Naive thymus-derived CD4-positive, alpha-beta T cell (primary cell): ENCODE measurements at regions not wholly inside any gene's neighbourhood (a gene's known extent, or its start where the extent isn't known, plus 50 kb on each side); places are given as distances from the start of the nearest gene placed in this dataset.
A peak's percentile ranks its signal among the peaks of the same experiment; 100 is the strongest.
"Not testable (repeated sequence)": the region's sequence is repeated elsewhere in the genome, so short reads cannot be mapped to it uniquely, and the experiment has no call there.

Experiments
- ATAC-seq: fragments of 150-1000 bp; cut with Tn5 transposase; 2 replicates; pipeline ENCODE4 v1.10.0; 2021; ENCODE audit warnings: mild to moderate bottlenecking, moderate library complexity
- CTCF ChIA-PET: fragments of 350-600 bp; sonication (Branson Sonifier 250); formaldehyde crosslinking; loops from one replicate; lab custom pipeline; 2021; ENCODE audit warnings: antibody characterized with exemption; lab: Charles Lee
- POLR2A ChIA-PET: fragments of 350-600 bp; sonication (Branson Sonifier 250); formaldehyde crosslinking; loops from one replicate; lab custom pipeline; 2021; ENCODE audit warnings: antibody characterized with exemption, inconsistent platforms; lab: Charles Lee
- DNase-seq, 9 donors: peaks; one replicate each; pipeline versions ENCODE4 v3.0.0 to v3.0.0-alpha.2; 2020 to 2022; ENCODE audit warnings: mixed read lengths in 1 of 9
- H3K27ac ChIP-seq: one replicate; pipeline ENCODE4 v1.7.0; 2013; ENCODE audit warnings: mild to moderate bottlenecking, low read depth, low read length, moderate library complexity
- H3K27me3 ChIP-seq, 2 donors: one replicate each; pipeline ENCODE4 v1.7.0; 2013; ENCODE audit warnings: low read length in 2 of 2, mild to moderate bottlenecking in 2 of 2, moderate library complexity in 2 of 2; ENCODE audit not compliant: control insufficient read depth in 2 of 2, insufficient read depth in 2 of 2
- H3K36me3 ChIP-seq, 3 experiments: 1 replicate in 2 of 3; 2 replicates in 1 of 3; pipeline ENCODE4 v1.7.0; 2013; ENCODE audit warnings: low read length in 3 of 3, mild to moderate bottlenecking in 3 of 3, moderate library complexity in 1 of 3; ENCODE audit not compliant: insufficient read depth in 3 of 3, control insufficient read depth in 2 of 3
- H3K4me1 ChIP-seq, 2 donors: one replicate each; pipeline ENCODE4 v1.7.0; 2013; ENCODE audit warnings: low read length in 2 of 2, mild to moderate bottlenecking in 2 of 2, moderate library complexity in 1 of 2; ENCODE audit not compliant: control insufficient read depth in 2 of 2, insufficient read depth in 2 of 2
- H3K4me3 ChIP-seq: 2 replicates; pipeline ENCODE4 v1.7.0; 2013; ENCODE audit warnings: mild to moderate bottlenecking, low read length
- H3K9me3 ChIP-seq, 3 experiments: 1 replicate in 2 of 3; 2 replicates in 1 of 3; pipeline ENCODE4 v1.7.0; 2013; ENCODE audit warnings: low read length in 3 of 3; ENCODE audit not compliant: control insufficient read depth in 2 of 3
- H3K27ac Mint-ChIP-seq, 9 donors: one replicate each; pipeline ENCODE4 v1.8.0; 2020 to 2022; ENCODE audit warnings: mixed read lengths in 9 of 9, mild to moderate bottlenecking in 8 of 9, moderate library complexity in 5 of 9, inconsistent platforms in 2 of 9
- H3K27me3 Mint-ChIP-seq, 5 donors: one replicate each; pipeline ENCODE4 v1.8.0; 2021 to 2022; ENCODE audit warnings: mixed read lengths in 5 of 5, mild to moderate bottlenecking in 1 of 5
- H3K36me3 Mint-ChIP-seq, 5 donors: one replicate each; pipeline ENCODE4 v1.8.0; 2020 to 2022; ENCODE audit warnings: mixed read lengths in 5 of 5, mild to moderate bottlenecking in 3 of 5, inconsistent platforms in 1 of 5
- H3K4me1 Mint-ChIP-seq, 7 donors: one replicate each; pipeline ENCODE4 v1.8.0; 2020 to 2022; ENCODE audit warnings: mixed read lengths in 7 of 7, mild to moderate bottlenecking in 3 of 7, inconsistent platforms in 1 of 7
- H3K4me3 Mint-ChIP-seq, 10 donors: one replicate each; pipeline ENCODE4 v1.8.0; 2020 to 2022; ENCODE audit warnings: mild to moderate bottlenecking in 10 of 10, mixed read lengths in 10 of 10, moderate library complexity in 6 of 10, inconsistent platforms in 2 of 10
- H3K9me3 Mint-ChIP-seq, 11 donors: one replicate each; pipeline ENCODE4 v1.8.0; 2020 to 2022; ENCODE audit warnings: mixed read lengths in 11 of 11, mild to moderate bottlenecking in 4 of 11, inconsistent platforms in 1 of 11, moderate library complexity in 1 of 11
- intact Hi-C, 2 donors: fragments of 100-400 bp; cut with micrococcal nuclease; formaldehyde crosslinking; loops; one replicate each; pipeline ENCODE4 v1.15.1; 2023

DNA sequence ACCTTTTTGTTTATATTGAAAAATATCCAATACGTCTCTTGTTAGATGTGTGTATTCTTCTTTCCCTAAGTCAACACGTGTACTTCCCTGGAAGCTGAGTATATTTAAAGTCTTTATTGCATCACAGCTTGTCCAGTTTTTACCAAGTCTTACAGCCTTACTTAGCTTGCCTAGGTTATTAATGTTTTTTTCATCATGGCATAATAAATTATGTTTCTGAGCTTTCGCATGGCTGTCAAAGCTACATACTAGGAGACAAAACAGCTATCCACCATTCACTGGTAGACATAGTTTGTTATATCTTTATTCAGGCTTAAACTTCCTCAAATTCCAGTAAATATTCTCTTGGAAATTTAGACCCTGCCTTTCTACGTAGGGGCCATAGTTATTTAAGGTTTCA is 224.2 kb downstream of the BCHE start:
- Histone ChIP-seq H3K9me3 (no peaks in the 10 kb centered on the region), H3K4me3 (no peak overlapping the region), H3K4me1 (no peaks in the 10 kb centered on the region), H3K27ac (no peak overlapping the region), H3K27me3 (no peaks in the 10 kb centered on the region), H3K36me3 (no peaks in the 10 kb centered on the region)
- ATAC-seq (no peak), DNase-seq (no peak)
- ChIA-PET CTCF (no interaction called here), POLR2A (no interaction called here)
- H3K27me3 Mint-ChIP-seq: no peaks in the 10 kb centered on the region
- intact Hi-C loops: no loop called here
- no peak overlapping the region for H3K4me3 Mint-ChIP-seq
- no peaks in the 10 kb centered on the region for H3K4me1 Mint-ChIP-seq
- no peaks in the 10 kb centered on the region for H3K36me3 Mint-ChIP-seq
- H3K9me3 Mint-ChIP-seq: peaks cover 0 to 8% (median under 1%) of the 10 kb centered on the region in 11 donors
- H3K27ac Mint-ChIP-seq: no peak overlapping the region

DNA sequence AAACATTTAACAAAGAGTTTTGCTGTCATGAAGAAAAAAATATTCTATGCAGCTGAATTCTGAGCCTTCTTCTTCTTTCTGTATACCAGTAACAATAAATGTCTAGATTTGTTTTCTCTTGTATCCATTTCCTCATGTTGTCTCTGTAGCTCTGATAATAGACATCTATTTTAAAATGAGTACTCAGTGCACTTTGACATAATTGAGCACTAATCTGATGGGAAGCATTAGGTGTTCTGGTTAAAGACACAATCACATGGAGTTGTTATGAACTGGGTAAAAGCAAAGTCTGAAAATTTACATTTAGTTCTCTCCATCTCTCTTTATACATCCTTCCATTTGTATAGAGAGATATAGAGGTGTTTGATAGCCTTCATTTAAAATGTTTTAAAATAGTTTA is 230.0 kb downstream of the BCHE start:
- Histone ChIP-seq H3K9me3 (no peaks in the 10 kb centered on the region), H3K4me1 (no peaks in the 10 kb centered on the region), H3K36me3 (no peaks in the 10 kb centered on the region), H3K27ac (no peak overlapping the region), H3K27me3 (no peaks in the 10 kb centered on the region), H3K4me3 (no peak overlapping the region)
- ChIA-PET POLR2A (no interaction called here), CTCF (no interaction called here)
- no peaks in the 10 kb centered on the region for H3K36me3 Mint-ChIP-seq
- H3K4me3 Mint-ChIP-seq: no peak overlapping the region
- H3K27me3 Mint-ChIP-seq: no peaks in the 10 kb centered on the region
- H3K27ac Mint-ChIP-seq: no peak overlapping the region
- intact Hi-C loops: no loop called here
- no peaks in the 10 kb centered on the region for H3K4me1 Mint-ChIP-seq
- DNase-seq: no peak
- H3K9me3 Mint-ChIP-seq: peaks cover 0 to 10% (median 0%) of the 10 kb centered on the region in 11 donors
- ATAC-seq: no peak

DNA sequence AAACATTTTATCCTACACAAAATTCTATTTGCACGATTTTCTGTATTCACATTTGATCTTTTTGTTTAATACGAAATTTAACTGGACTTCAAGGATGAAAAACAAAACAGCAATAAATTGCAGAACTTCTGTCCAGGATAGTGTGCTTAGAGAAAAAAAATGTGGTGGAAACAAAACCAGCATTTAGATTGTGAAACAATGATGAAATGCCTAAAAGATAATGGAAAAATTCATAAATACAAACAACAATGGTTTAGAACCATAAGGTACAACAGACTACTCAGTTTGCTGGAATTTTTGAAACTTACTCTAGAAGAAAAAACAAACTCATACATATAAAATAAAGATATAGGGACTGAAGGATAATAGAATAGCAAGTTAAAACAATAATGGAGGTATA is 234.0 kb downstream of the BCHE start:
- H3K36me3 Mint-ChIP-seq: no peaks in the 10 kb centered on the region
- intact Hi-C loops: no loop called here
- DNase-seq (no peak), ATAC-seq (no peak)
- CTCF ChIA-PET: no interaction called here
- Histone ChIP-seq H3K4me1 (no peaks in the 10 kb centered on the region), H3K27ac (no peak overlapping the region), H3K9me3 (no peaks in the 10 kb centered on the region), H3K36me3 (no peaks in the 10 kb centered on the region), H3K4me3 (no peak overlapping the region), H3K27me3 (no peaks in the 10 kb centered on the region)
- POLR2A ChIA-PET: no interaction called here
- H3K4me1 Mint-ChIP-seq: no peaks in the 10 kb centered on the region
- H3K27ac Mint-ChIP-seq: no peak overlapping the region
- no peaks in the 10 kb centered on the region for H3K27me3 Mint-ChIP-seq
- H3K9me3 Mint-ChIP-seq: peaks cover 0 to 6% (median 0%) of the 10 kb centered on the region in 11 donors
- H3K4me3 Mint-ChIP-seq: no peak overlapping the region

DNA sequence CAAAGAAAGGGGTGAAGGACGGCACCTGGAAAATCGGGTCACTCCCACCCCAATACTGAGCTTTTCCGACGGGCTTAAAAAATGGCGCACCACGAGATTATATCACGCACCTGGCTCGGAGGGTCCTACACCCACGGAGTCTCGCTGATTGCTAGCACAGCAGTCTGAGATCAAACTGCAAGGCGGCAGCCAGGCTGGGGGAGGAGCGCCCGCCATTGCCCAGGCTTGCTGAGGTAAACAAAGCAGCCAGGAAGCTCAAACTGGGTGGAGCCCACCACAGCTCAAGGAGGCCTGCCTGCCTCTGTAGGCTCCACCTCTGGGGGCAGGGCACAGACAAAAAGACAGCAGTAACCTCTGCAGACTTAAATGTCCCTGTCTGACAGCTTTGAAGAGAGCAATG is 264.7 kb downstream of the BCHE start:
- peak in 3 of 9 donors; percentile 3 to 8 (median 7) for DNase-seq
- H3K4me3 ChIP-seq, CTCF ChIA-PET, H3K9me3 ChIP-seq, H3K4me1 Mint-ChIP-seq, intact Hi-C loops, POLR2A ChIA-PET, H3K27me3 ChIP-seq, H3K36me3 Mint-ChIP-seq, H3K27ac Mint-ChIP-seq, H3K4me1 ChIP-seq, ATAC-seq, H3K27ac ChIP-seq, H3K27me3 Mint-ChIP-seq, H3K4me3 Mint-ChIP-seq, H3K36me3 ChIP-seq: not testable (repeated sequence)
- H3K9me3 Mint-ChIP-seq: peaks cover 0 to 28% (median 8%) of the 10 kb centered on the region in 11 donors

DNA sequence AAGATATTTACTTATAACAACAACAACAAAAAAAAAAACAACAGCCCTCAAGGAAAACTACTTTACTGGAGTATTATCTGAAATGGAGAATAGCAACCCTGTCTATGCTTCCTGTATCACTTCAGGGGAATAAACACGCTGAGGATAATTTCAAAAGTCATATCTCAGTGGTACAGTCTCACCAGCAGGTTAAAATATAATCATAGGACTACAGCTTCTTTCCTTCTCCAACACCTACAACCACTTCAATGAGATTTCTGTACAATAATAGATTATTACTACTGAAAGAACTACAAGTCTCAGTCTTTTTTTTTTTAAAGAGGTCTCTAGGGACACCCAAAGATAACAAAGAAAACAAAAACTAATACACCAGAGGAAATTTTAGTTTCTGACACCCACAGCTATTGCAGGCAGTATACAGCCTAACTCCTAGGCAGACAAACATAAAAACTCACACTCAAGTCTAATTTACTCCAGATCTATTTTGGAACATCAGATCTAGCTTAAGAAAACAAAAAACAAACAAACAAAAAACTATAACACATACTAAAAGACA is 268.2 kb downstream of the BCHE start:
- ATAC-seq (no peak), DNase-seq (no peak)
- Mint-ChIP-seq H3K4me3 (no peak overlapping the region), H3K4me1 (no peaks in the 10 kb centered on the region), H3K9me3 (peaks cover 0 to 34% (median 9%) of the 10 kb centered on the region in 11 donors), H3K27me3 (no peaks in the 10 kb centered on the region), H3K36me3 (no peaks in the 10 kb centered on the region), H3K27ac (no peak overlapping the region)
- Histone ChIP-seq H3K4me3 (no peak overlapping the region), H3K4me1 (no peaks in the 10 kb centered on the region), H3K9me3 (no peaks in the 10 kb centered on the region), H3K36me3 (no peaks in the 10 kb centered on the region), H3K27ac (no peak overlapping the region), H3K27me3 (no peaks in the 10 kb centered on the region)
- ChIA-PET CTCF (no interaction called here), POLR2A (no interaction called here)
- intact Hi-C loops: no loop called here

DNA sequence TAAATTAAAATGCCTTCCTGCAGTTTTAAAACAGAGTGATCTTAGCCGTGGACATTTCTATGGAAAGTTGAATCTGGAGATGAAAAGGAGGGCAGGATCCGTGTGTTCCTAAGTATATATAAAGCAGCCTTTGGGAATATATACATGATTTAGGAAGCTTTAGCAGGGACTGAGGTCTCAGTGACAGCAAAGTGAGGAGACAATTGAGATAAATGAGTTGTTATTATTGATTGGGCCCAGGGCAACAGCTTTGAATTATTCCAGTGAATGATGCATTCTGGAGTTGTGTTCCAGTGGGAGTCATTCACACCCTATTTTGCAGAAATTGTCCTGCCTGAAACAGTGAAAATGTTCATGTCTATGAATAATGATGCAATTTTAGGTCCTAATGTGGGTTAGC is 281.4 kb downstream of the BCHE start:
- no peak overlapping the region for H3K4me3 Mint-ChIP-seq
- Histone ChIP-seq H3K4me3 (no peak overlapping the region), H3K4me1 (no peaks in the 10 kb centered on the region), H3K36me3 (no peaks in the 10 kb centered on the region), H3K27me3 (no peaks in the 10 kb centered on the region), H3K27ac (no peak overlapping the region), H3K9me3 (no peaks in the 10 kb centered on the region)
- DNase-seq: no peak
- no peak for ATAC-seq
- ChIA-PET POLR2A (no interaction called here), CTCF (no interaction called here)
- H3K36me3 Mint-ChIP-seq: no peaks in the 10 kb centered on the region
- H3K9me3 Mint-ChIP-seq: peaks cover 0 to 19% (median 6%) of the 10 kb centered on the region in 11 donors
- H3K4me1 Mint-ChIP-seq: no peaks in the 10 kb centered on the region
- H3K27ac Mint-ChIP-seq: no peak overlapping the region
- intact Hi-C loops: no loop called here
- no peaks in the 10 kb centered on the region for H3K27me3 Mint-ChIP-seq

DNA sequence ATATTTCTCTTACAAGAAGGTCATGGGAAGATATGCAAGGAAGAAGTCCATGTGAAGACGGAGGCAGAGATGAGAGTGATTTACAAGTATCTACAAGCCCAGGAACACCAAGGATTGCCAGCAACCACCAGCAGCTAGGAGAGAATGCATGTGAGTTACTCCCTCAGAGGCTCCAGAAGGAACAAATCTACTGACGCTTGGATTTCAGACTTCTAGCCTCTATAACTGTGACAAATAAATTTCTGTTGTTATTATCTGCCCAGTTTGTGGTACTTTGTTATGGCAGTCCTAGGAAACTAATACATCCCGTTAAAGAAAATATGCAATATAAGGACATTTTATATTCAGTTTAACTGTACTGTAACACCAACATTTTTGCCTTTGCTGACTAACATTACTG is 283.9 kb downstream of the BCHE start:
- H3K27me3 Mint-ChIP-seq: no peaks in the 10 kb centered on the region
- H3K4me3 ChIP-seq: no peak overlapping the region
- peaks cover 0 to 22% (median 5%) of the 10 kb centered on the region in 11 donors for H3K9me3 Mint-ChIP-seq
- DNase-seq (no peak), ATAC-seq (no peak)
- no peaks in the 10 kb centered on the region for H3K36me3 ChIP-seq
- no peaks in the 10 kb centered on the region for H3K4me1 ChIP-seq
- ChIA-PET CTCF (no interaction called here), POLR2A (no interaction called here)
- no peaks in the 10 kb centered on the region for H3K9me3 ChIP-seq
- no peak overlapping the region for H3K27ac ChIP-seq
- H3K36me3 Mint-ChIP-seq: no peaks in the 10 kb centered on the region
- H3K4me3 Mint-ChIP-seq: no peak overlapping the region
- intact Hi-C loops: no loop called here
- H3K27me3 ChIP-seq: no peaks in the 10 kb centered on the region
- no peak overlapping the region for H3K27ac Mint-ChIP-seq
- H3K4me1 Mint-ChIP-seq: no peaks in the 10 kb centered on the region
